ENCODE measurements at regions not wholly inside any gene's neighbourhood (a gene's known extent, or its start where the extent isn't known, plus 50 kb on each side); places are given as distances from the start of the nearest gene placed in this dataset.

GRCh38 chr14:106372870-106373652 is 846.7 kb downstream of the TMEM121 start:
- H3K4ac ChIP-seq (replicated peaks; ENCODE audit: insufficient read length, low read depth, low read length), result no peak overlapping the region
- peaks cover 59 to 79% of the 10 kb centered on the region in 2 experiments for H3K9me3 ChIP-seq (ENCODE audit: insufficient read depth in 2 of 2, low read depth in 1 of 2, low read length in 1 of 2)
- CTCF ChIA-PET (ENCODE audit: partially characterized antibody), result interaction anchor here (1.2 kb wide), 1 partner anchor 116 kb away, joined by 3 read pairs; no protein-coding TSS in a partner anchor
- no peak overlapping the region for H2BK20ac ChIP-seq (ENCODE audit: low read length)
- H4K5ac ChIP-seq (ENCODE audit: insufficient read length, low read depth, low read length), result no peak overlapping the region
- H3K36me3 ChIP-seq (ENCODE audit: control insufficient read depth in 2 of 4, insufficient read depth in 4 of 4, low read length in 3 of 4), result no peaks in the 10 kb centered on the region
- POLR2A ChIA-PET (ENCODE audit: partially characterized antibody), result no interaction called here
- no peaks in the 10 kb centered on the region for H3K79me1 ChIP-seq (ENCODE audit: low read depth, low read length)
- no peaks in the 10 kb centered on the region for H3K27me3 ChIP-seq (replicated peaks in 1 of 4; ENCODE audit: control insufficient read depth in 3 of 4, extremely low read depth in 1 of 4, insufficient read depth in 3 of 4, low read length in 3 of 4)
- no peak overlapping the region for H2BK15ac ChIP-seq (ENCODE audit: low read length)
- peak in 1 of 2 experiments; percentile 65 for DNase-seq (ENCODE audit: low read depth in 1 of 2, low spot score in 2 of 2)
- H4K91ac ChIP-seq (replicated peaks; ENCODE audit: insufficient read length, low read length), result no peak overlapping the region
- no peak overlapping the region for H3K14ac ChIP-seq (ENCODE audit: insufficient read length)
- H4K8ac ChIP-seq (ENCODE audit: extremely low read depth, insufficient read depth, low read length), result no peak overlapping the region
- H2AFZ ChIP-seq (ENCODE audit: low read length), result no peak overlapping the region
- no peak overlapping the region for H3K23ac ChIP-seq (ENCODE audit: insufficient read length)
- FAIRE-seq, result no peak
- H3K4me1 ChIP-seq (replicated peaks in 1 of 4; ENCODE audit: control insufficient read depth in 3 of 4, insufficient read depth in 4 of 4, low read length in 3 of 4), result no peaks in the 10 kb centered on the region
- H3K4me3 ChIP-seq (ENCODE audit: extremely low read depth in 1 of 4, insufficient read depth in 2 of 4, low read depth in 3 of 4, low read length in 4 of 4), result no peak overlapping the region
- no peaks in the 10 kb centered on the region for H3K79me2 ChIP-seq (ENCODE audit: control insufficient read depth in 1 of 2, insufficient read depth in 2 of 2, low read length in 2 of 2)
- H3K27ac ChIP-seq (ENCODE audit: low read depth, low read length), result no peak overlapping the region
- no peak overlapping the region for H2BK120ac ChIP-seq (replicated peaks; ENCODE audit: low read depth, low read length)
- no peak overlapping the region for H3K56ac ChIP-seq (replicated peaks; ENCODE audit: insufficient read length, low read depth, low read length)
- no peak overlapping the region for H2BK5ac ChIP-seq (ENCODE audit: low read depth, low read length)
- no peak overlapping the region for H3K18ac ChIP-seq (ENCODE audit: extremely low read depth, low read length)
- H3K9ac ChIP-seq (replicated peaks in 1 of 4; ENCODE audit: extremely low read depth in 1 of 4, low read depth in 3 of 4, low read length in 3 of 4), result no peak overlapping the region
- no peaks in the 10 kb centered on the region for H3K23me2 ChIP-seq (ENCODE audit: low read depth, low read length)
- H2AK5ac ChIP-seq (ENCODE audit: low read depth, low read length), result no peak overlapping the region
- H2BK12ac ChIP-seq (ENCODE audit: low read depth, low read length), result no peak overlapping the region
- 57% methylated on average over 17 of the region's 17 CpGs; no CpG with 5 or more reads in 1 of the 2 experiments for WGBS, 2 experiments (ENCODE audit: extremely low coverage in 1 of 2, insufficient coverage in 1 of 2, insufficient read length in 1 of 2, insufficient replicate concordance in 2 of 2, low coverage in 1 of 2, low lambda C conversion rate in 2 of 2, missing lambda C conversion rate in 1 of 2)
- no peaks in the 10 kb centered on the region for H4K20me1 ChIP-seq (replicated peaks in 1 of 2; ENCODE audit: control insufficient read depth in 1 of 2, insufficient read depth in 2 of 2, low read length in 2 of 2)
- no peak overlapping the region for H3K4me2 ChIP-seq (ENCODE audit: insufficient read depth in 1 of 2, low read depth in 2 of 2, low read length in 2 of 2)
- peak; percentile 53 to 59 (median 56) for TF ChIP-seq CTCF (IDR thresholded peaks at IDR 0.05; ENCODE audit: control extremely low read depth in 1 of 3, insufficient read depth in 1 of 3, low read depth in 1 of 3, low read length in 3 of 3)
- TF ChIP-seq RAD21 (IDR thresholded peaks at IDR 0.05 in 1 of 2, conservative IDR thresholded peaks at IDR 0.05 in 1 of 2; ENCODE audit: low read depth in 2 of 2, low read length in 2 of 2), result peak; percentile 61 to 66
- TF ChIP-seq CTBP2 (IDR thresholded peaks at IDR 0.05; ENCODE audit: borderline replicate concordance, insufficient read depth, insufficient read length, low read length), result no peak

All from H1 (cell line).